Esophagus muscularis mucosa (tissue), 3 donors: ENCODE measurements at regions not wholly inside any gene's neighbourhood (a gene's known extent, or its start where the extent isn't known, plus 50 kb on each side); places are given as distances from the start of the nearest gene placed in this dataset.

Experiments
- POLR2AphosphoS5 ChIP-seq, 2 donors: sonication (generic); formaldehyde crosslinking; IDR thresholded peaks; one replicate each; pipeline ENCODE4 v1.6.1; 2017; ENCODE audit warnings: antibody characterized with exemption in 2 of 2
- TF ChIP-seq, protein P1 (sequence below), 3 experiments: fragments of 200-600 bp in 2 of 3; fragments of 450-650 bp in 1 of 3; sonication (generic) in 2 of 3; IDR thresholded peaks; one replicate each; pipeline ENCODE4 v1.5.1; 2017 to 2019; ENCODE audit warnings: antibody characterized with exemption in 3 of 3, mild to moderate bottlenecking in 2 of 3, moderate library complexity in 1 of 3

DNA sequence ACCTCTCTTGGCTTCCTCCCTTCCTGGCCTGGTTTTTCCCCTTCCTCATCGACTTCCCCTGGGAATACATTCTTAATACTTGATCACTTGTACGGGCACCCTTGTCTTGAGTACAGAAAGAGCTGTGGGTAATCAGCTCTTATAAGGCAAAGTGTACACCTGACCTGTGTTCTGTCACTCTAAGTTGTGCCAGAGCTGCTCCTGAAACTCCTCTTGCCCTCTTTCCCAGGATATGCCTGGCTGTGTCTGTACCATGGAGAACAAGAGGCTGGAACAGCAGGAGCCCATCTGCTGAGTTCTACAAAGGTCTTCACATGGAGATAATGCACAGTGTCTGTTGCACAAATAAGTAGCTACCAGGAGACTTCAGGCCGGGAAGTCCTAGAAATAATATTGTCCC lies 110.1 kb downstream of the FOXA2 start:
- TF ChIP-seq, protein P1, sequence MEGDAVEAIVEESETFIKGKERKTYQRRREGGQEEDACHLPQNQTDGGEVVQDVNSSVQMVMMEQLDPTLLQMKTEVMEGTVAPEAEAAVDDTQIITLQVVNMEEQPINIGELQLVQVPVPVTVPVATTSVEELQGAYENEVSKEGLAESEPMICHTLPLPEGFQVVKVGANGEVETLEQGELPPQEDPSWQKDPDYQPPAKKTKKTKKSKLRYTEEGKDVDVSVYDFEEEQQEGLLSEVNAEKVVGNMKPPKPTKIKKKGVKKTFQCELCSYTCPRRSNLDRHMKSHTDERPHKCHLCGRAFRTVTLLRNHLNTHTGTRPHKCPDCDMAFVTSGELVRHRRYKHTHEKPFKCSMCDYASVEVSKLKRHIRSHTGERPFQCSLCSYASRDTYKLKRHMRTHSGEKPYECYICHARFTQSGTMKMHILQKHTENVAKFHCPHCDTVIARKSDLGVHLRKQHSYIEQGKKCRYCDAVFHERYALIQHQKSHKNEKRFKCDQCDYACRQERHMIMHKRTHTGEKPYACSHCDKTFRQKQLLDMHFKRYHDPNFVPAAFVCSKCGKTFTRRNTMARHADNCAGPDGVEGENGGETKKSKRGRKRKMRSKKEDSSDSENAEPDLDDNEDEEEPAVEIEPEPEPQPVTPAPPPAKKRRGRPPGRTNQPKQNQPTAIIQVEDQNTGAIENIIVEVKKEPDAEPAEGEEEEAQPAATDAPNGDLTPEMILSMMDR (IDR thresholded peaks at IDR 0.05), result no peak
- TF ChIP-seq POLR2AphosphoS5 (IDR thresholded peaks at IDR 0.05), result no peak
